Jurkat, Clone E6-1 (cell line): ENCODE measurements at regions not wholly inside any gene's neighbourhood (a gene's known extent, or its start where the extent isn't known, plus 50 kb on each side); places are given as distances from the start of the nearest gene placed in this dataset.

Source experiments
- DNase-seq: peaks from one replicate; pipeline ENCODE4 v3.0.0-alpha.2; 2011; ENCODE audit warnings: low read depth, low spot score
- H3K4me3 ChIP-seq: 2 replicates; pipeline ENCODE4 v1.5.1; 2011; ENCODE audit warnings: mild to moderate bottlenecking, low read length, control low read depth, moderate library complexity

GRCh38 chr16:65672960-65673359, 551.1 kb upstream of the CDH11 start:
- DNase-seq: no peak

GRCh38 chr16:65671071-65671470, 549.2 kb upstream of the CDH11 start:
- DNase-seq: no peak
- H3K4me3 ChIP-seq: no peak overlapping the region

More at GRCh38 chr16:65672960-65673359, 551.1 kb upstream of the CDH11 start:
- H3K4me3 ChIP-seq: no peak overlapping the region

GRCh38 chr16:65668064-65668595, 546.3 kb upstream of the CDH11 start:
- no peak overlapping the region for H3K4me3 ChIP-seq
- peak; percentile 20 for DNase-seq

- DNase-seq: peak; percentile 11
- H3K4me3 ChIP-seq: no peak overlapping the region
These were observed 545.2 kb upstream of the CDH11 start for GRCh38 chr16:65667011-65667578.

GRCh38 chr16:65666132-65666941, 544.5 kb upstream of the CDH11 start:
- DNase-seq: no peak

GRCh38 chr16:65665586-65665985, 543.7 kb upstream of the CDH11 start:
- DNase-seq: no peak
- no peak overlapping the region for H3K4me3 ChIP-seq

More at GRCh38 chr16:65666132-65666941, 544.5 kb upstream of the CDH11 start:
- H3K4me3 ChIP-seq: no peak overlapping the region

GRCh38 chr16:65663774-65664173, 541.9 kb upstream of the CDH11 start:
- DNase-seq: no peak
- H3K4me3 ChIP-seq: no peak overlapping the region

- no peak overlapping the region for H3K4me3 ChIP-seq
- DNase-seq: no peak
These were observed 540.4 kb upstream of the CDH11 start for GRCh38 chr16:65662256-65662655.

GRCh38 chr16:65661558-65661957, 539.7 kb upstream of the CDH11 start:
- DNase-seq: no peak
- no peak overlapping the region for H3K4me3 ChIP-seq

- H3K4me3 ChIP-seq: no peak overlapping the region
- DNase-seq: no peak
These were observed 538.5 kb upstream of the CDH11 start for GRCh38 chr16:65660390-65660789.

GRCh38 chr16:65659758-65660157, 537.9 kb upstream of the CDH11 start:
- no peak overlapping the region for H3K4me3 ChIP-seq
- DNase-seq: no peak

- no peak for DNase-seq
- H3K4me3 ChIP-seq: no peak overlapping the region
These were observed 536.9 kb upstream of the CDH11 start for GRCh38 chr16:65658787-65659220.

- no peak for DNase-seq
- no peak overlapping the region for H3K4me3 ChIP-seq
These were observed 536.5 kb upstream of the CDH11 start for GRCh38 chr16:65658349-65658748.

- no peak overlapping the region for H3K4me3 ChIP-seq
These were observed 535.7 kb upstream of the CDH11 start for GRCh38 chr16:65657556-65657955.

GRCh38 chr16:65657071-65657494, 535.2 kb upstream of the CDH11 start:
- no peak overlapping the region for H3K4me3 ChIP-seq
- DNase-seq: no peak

More at GRCh38 chr16:65657556-65657955, 535.7 kb upstream of the CDH11 start:
- no peak for DNase-seq

- no peak for DNase-seq
- H3K4me3 ChIP-seq: no peak overlapping the region
These were observed 533.9 kb upstream of the CDH11 start for GRCh38 chr16:65655802-65656201.

GRCh38 chr16:65648101-65648500, 526.2 kb upstream of the CDH11 start:
- no peak for DNase-seq
- no peak overlapping the region for H3K4me3 ChIP-seq

GRCh38 chr16:65644821-65645220, 523.0 kb upstream of the CDH11 start:
- DNase-seq: no peak
- H3K4me3 ChIP-seq: no peak overlapping the region

GRCh38 chr16:65641762-65642289, 520.0 kb upstream of the CDH11 start:
- no peak for DNase-seq
- no peak overlapping the region for H3K4me3 ChIP-seq
